ENCODE measurements at regions not wholly inside any gene's neighbourhood (a gene's known extent, or its start where the extent isn't known, plus 50 kb on each side); places are given as distances from the start of the nearest gene placed in this dataset.

GRCh38 chr1:232388363-232388762 lies 241.6 kb downstream of the SIPA1L2 start:
- TF ChIP-seq EZH2 (IDR thresholded peaks at IDR 0.05; ENCODE audit: low read length) (no peak), CTCF (optimal IDR thresholded peaks at IDR 0.05 in 1 of 3, IDR thresholded peaks at IDR 0.05 in 1 of 3, conservative IDR thresholded peaks at IDR 0.05 in 1 of 3; ENCODE audit: extremely low read depth in 1 of 3, insufficient read depth in 2 of 3, low read length in 3 of 3) (no peak)

All from keratinocyte (primary cell).